Esophagus squamous epithelium (tissue), 5 donors: ENCODE measurements at regions not wholly inside any gene's neighbourhood (a gene's known extent, or its start where the extent isn't known, plus 50 kb on each side); places are given as distances from the start of the nearest gene placed in this dataset.
A peak's percentile ranks its signal among the peaks of the same experiment; 100 is the strongest.

Experiments used
- DNase-seq: peaks from one replicate; lab custom pipeline; 2025; lab: John Stamatoyannopoulos, UW
- H3K27ac ChIP-seq, 4 donors: fragments of 200-600 bp; sonication (generic); one replicate each; pipeline ENCODE4 v1.5.1; 2016 to 2019; ENCODE audit warnings: mild to moderate bottlenecking in 1 of 4
- H3K27me3 ChIP-seq, 4 donors: fragments of 200-600 bp; sonication (generic); 1 replicate in 3 of 4; 2 replicates in 1 of 4; pipeline versions ENCODE4 v1.5.1 to v1.6.0; 2017 to 2021; ENCODE audit warnings: antibody characterized with exemption in 1 of 4
- H3K36me3 ChIP-seq, 3 donors: fragments of 200-600 bp; sonication (generic); one replicate each; pipeline ENCODE4 v1.5.1; 2016 to 2019
- H3K4me1 ChIP-seq, 3 donors: fragments of 200-600 bp; sonication (generic); one replicate each; pipeline ENCODE4 v1.5.1; 2017 to 2019
- H3K4me3 ChIP-seq, 4 donors: fragments of 200-600 bp; sonication (generic); 1 replicate in 3 of 4; 2 replicates in 1 of 4; pipeline ENCODE4 v1.5.1; 2016 to 2019; ENCODE audit warnings: mild to moderate bottlenecking in 2 of 4, moderate library complexity in 1 of 4
- H3K9me3 ChIP-seq, 3 donors: fragments of 200-600 bp; sonication (generic); one replicate each; pipeline ENCODE4 v1.5.1; 2016 to 2019
- CTCF ChIP-seq, 6 experiments: fragments of 450-650 bp in 4 of 6; fragments of 200-600 bp in 2 of 6; sonication (generic) in 2 of 6; IDR thresholded peaks; one replicate each; pipeline ENCODE4 v1.5.1; 2016 to 2019; ENCODE audit warnings: antibody characterized with exemption in 6 of 6, mild to moderate bottlenecking in 4 of 6, moderate library complexity in 4 of 6
- POLR2A ChIP-seq, 4 donors: fragments of 450-650 bp; IDR thresholded peaks; one replicate each; pipeline ENCODE4 v1.6.1; 2017; ENCODE audit warnings: antibody characterized with exemption in 4 of 4, mild to moderate bottlenecking in 4 of 4, moderate library complexity in 3 of 4
- WGBS, 2 donors: methylation state at CpG; one replicate each; pipeline ENCODE4 v1.1.5; 2018; 5-methylcytosine and 5-hydroxymethylcytosine counted together
- intact Hi-C: fragments of 100-400 bp; cut with DNase I; formaldehyde crosslinking; loops from one replicate; pipeline ENCODE4 v1.15.0; 2022
- donor health status: DM: yes; HTN: yes; CAD: no.

DNA sequence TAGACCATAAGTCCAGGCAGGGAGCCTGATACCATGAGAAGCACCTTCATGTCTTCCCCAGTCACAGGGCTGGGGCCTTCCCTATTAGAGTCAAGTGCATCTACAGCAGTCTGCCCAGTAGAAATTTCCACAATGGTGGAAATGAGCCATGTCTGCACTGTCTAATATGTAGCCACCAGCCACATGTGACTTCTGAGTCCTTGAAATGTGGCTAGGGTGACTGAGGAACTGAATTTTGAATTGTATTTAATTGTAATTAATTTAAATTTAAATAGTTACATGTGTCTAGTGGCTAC is 300.2 kb downstream of the CLIC5 start:
- TF ChIP-seq CTCF (IDR thresholded peaks at IDR 0.05) = no peak
- no peak for TF ChIP-seq POLR2A (IDR thresholded peaks at IDR 0.05)
- H3K4me1 ChIP-seq = peaks cover 0 to 10% (median 6%) of the 10 kb centered on the region in 3 donors
- H3K4me3 ChIP-seq = no peak overlapping the region
- H3K27me3 ChIP-seq = no peaks in the 10 kb centered on the region
- no peaks in the 10 kb centered on the region for H3K36me3 ChIP-seq
- H3K9me3 ChIP-seq = no peaks in the 10 kb centered on the region
- H3K27ac ChIP-seq = no peak overlapping the region
- intact Hi-C loops = loop anchor here (10.0 kb wide), 2 partner anchors 291 to 1061 kb away; no protein-coding TSS in a partner anchor
- no peak for DNase-seq

DNA sequence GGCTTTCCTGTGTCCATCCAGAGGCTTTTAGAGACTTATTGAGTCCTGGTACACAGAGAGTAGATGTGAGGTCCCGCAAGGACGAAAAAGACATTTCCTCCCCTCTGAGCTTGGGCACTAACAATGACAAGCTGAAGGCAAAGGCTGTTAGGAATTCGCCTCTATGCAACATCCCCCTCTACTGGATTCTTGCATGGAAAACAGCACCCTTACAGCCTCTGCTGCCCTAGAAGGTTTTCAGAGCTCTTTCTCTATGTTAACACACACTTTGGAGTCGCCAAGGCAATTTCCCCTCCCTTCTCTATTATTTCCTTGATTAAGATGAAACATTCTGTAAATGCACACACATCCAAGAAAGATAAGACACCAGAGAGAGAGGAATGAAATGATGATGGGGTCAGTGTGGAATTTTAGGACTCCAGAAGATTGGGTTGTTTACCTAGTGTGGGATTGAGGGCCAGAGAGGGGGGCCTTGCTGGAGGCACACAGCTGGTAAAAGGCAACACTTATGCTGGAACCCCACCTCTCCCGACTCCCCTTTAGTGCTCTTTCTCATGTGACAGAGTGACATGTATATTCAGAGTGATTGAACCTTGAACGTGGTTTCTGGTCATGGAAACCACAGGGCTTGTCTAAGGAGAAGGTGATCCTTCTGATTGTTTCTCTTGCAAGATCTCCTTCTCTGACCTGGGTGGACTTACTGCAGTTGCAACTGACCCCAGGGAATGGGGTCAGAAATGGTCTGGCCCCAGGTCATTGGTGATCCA is 300.7 kb downstream of the CLIC5 start:
- H3K4me3 ChIP-seq = peak overlapping the region in 1 of 4 donors; percentile 26
- TF ChIP-seq CTCF (IDR thresholded peaks at IDR 0.05) (peak; percentile 65 to 85 (median 76)), POLR2A (IDR thresholded peaks at IDR 0.05) (no peak)
- intact Hi-C loops = loop anchor here (10.0 kb wide), 2 partner anchors 290 to 1060 kb away; no protein-coding TSS in a partner anchor
- DNase-seq = no peak
- H3K27ac ChIP-seq = peak overlapping the region in 1 of 4 donors; percentile 4
- no peaks in the 10 kb centered on the region for H3K9me3 ChIP-seq
- peaks cover 0 to 10% (median 7%) of the 10 kb centered on the region in 3 donors for H3K4me1 ChIP-seq
- H3K36me3 ChIP-seq = no peaks in the 10 kb centered on the region
- 16 to 17% methylated on average over 6 of the region's 6 CpGs for WGBS, 2 donors
- H3K27me3 ChIP-seq = no peaks in the 10 kb centered on the region

- intact Hi-C loops = loop anchor here (10.0 kb wide), 2 partner anchors 289 to 1059 kb away; no protein-coding TSS in a partner anchor
These were observed 301.5 kb downstream of the CLIC5 start for GRCh38 chr6:45714006-45714730.

More at GRCh38 chr6:45714006-45714730, 301.5 kb downstream of the CLIC5 start:
- Histone ChIP-seq H3K27ac (peak overlapping the region in 1 of 4 donors; percentile 4), H3K27me3 (no peaks in the 10 kb centered on the region), H3K36me3 (no peaks in the 10 kb centered on the region), H3K4me1 (peaks cover 0 to 10% (median 7%) of the 10 kb centered on the region in 3 donors), H3K4me3 (peak overlapping the region in 1 of 4 donors; percentile 26), H3K9me3 (no peaks in the 10 kb centered on the region)
- no peak for DNase-seq
- 69 to 72% methylated on average over 10 of the region's 11 CpGs for WGBS, 2 donors
- TF ChIP-seq CTCF (IDR thresholded peaks at IDR 0.05) (no peak), POLR2A (IDR thresholded peaks at IDR 0.05) (no peak)
